Panc1 (cell line): ENCODE measurements at regions not wholly inside any gene's neighbourhood (a gene's known extent, or its start where the extent isn't known, plus 50 kb on each side); places are given as distances from the start of the nearest gene placed in this dataset.
"Not testable (repeated sequence)": the region's sequence is repeated elsewhere in the genome, so short reads cannot be mapped to it uniquely, and the experiment has no call there.

Experiments
- ATAC-seq: fragments of 200-7000 bp; cut with Tn5 transposase; 2 replicates; pipeline ENCODE4 v1.9.1; 2020; ENCODE audit warnings: mild to moderate bottlenecking, moderate library complexity
- BruUV-seq: library from RNA; stranded (reverse); fragments of 400-500 nt; replicated peaks from 2 replicates; lab custom pipeline; 2021; lab: Mats Ljungman, UMichigan
- CTCF ChIA-PET: fragments of 300-600 bp; sonication (Branson Sonifier 250); formaldehyde crosslinking; loops from one replicate; lab custom pipeline; 2022; ENCODE audit warnings: antibody characterized with exemption; lab: Charles Lee
- POLR2A ChIA-PET: fragments of 300-600 bp; sonication (Branson Sonifier 250); formaldehyde crosslinking; loops from one replicate; lab custom pipeline; 2022; ENCODE audit warnings: antibody characterized with exemption; lab: Charles Lee
- DNase-seq: peaks from one replicate; pipeline ENCODE4 v3.0.0-alpha.2; 2010; ENCODE audit warnings: low read depth, low spot score
- H3K27ac ChIP-seq: 2 replicates; pipeline ENCODE4 v1.5.1; 2011; ENCODE audit warnings: mild to moderate bottlenecking, low read length, inconsistent platforms
- H3K27me3 ChIP-seq: fragments of 200-500 bp; sonication (Bioruptor generic); 2 replicates; pipeline ENCODE4 v1.6.0; 2014; ENCODE audit warnings: low read length, inconsistent platforms; ENCODE audit not compliant: control insufficient read depth, insufficient read depth
- H3K36me3 ChIP-seq: fragments of 200-500 bp; sonication (Bioruptor generic); 2 replicates; pipeline ENCODE4 v1.5.1; 2014; ENCODE audit warnings: inconsistent platforms, mild to moderate bottlenecking, low read length, moderate library complexity; ENCODE audit not compliant: control insufficient read depth, insufficient read depth
- H3K4me1 ChIP-seq: 2 replicates; pipeline ENCODE4 v1.5.1; 2011; ENCODE audit warnings: inconsistent platforms, mild to moderate bottlenecking, low read length, moderate library complexity; ENCODE audit not compliant: control insufficient read depth, insufficient read depth
- H3K4me3 ChIP-seq, 2 experiments: 2 replicates each; pipeline ENCODE4 v1.5.1; 2011 to 2012; ENCODE audit warnings: low read depth in 2 of 2, low read length in 2 of 2, mild to moderate bottlenecking in 2 of 2, inconsistent platforms in 1 of 2, moderate library complexity in 1 of 2
- H3K9me3 ChIP-seq: fragments of 200-500 bp; sonication (Bioruptor generic); 2 replicates; pipeline ENCODE4 v1.5.1; 2014; ENCODE audit warnings: low read depth, mild to moderate bottlenecking, inconsistent platforms, low read length, moderate library complexity; ENCODE audit not compliant: control insufficient read depth, insufficient read depth
- POLR2AphosphoS5 ChIP-seq: IDR thresholded peaks from 2 replicates; pipeline ENCODE4 v1.6.1; 2012; ENCODE audit warnings: mild to moderate bottlenecking, low read depth, low read length, moderate library complexity
- SIN3A ChIP-seq: IDR thresholded peaks from 2 replicates; pipeline ENCODE4 v1.6.1; 2012; ENCODE audit warnings: low read depth, mild to moderate bottlenecking, low read length, moderate library complexity, borderline replicate concordance; ENCODE audit not compliant: insufficient read depth
- TCF7L2 ChIP-seq: IDR thresholded peaks from 2 replicates; pipeline ENCODE4 v1.6.1; 2011; ENCODE audit warnings: mild to moderate bottlenecking, low read depth, low read length, inconsistent platforms
- in situ Hi-C: cut with HindIII; loops from 2 replicates; pipeline ENCODE4 v1.10.0; 2016; ENCODE audit warnings: low sequenced_read_pairs, low pct_unique_long_range_greater_than_20kb
- intact Hi-C: fragments of 100-400 bp; cut with micrococcal nuclease; formaldehyde crosslinking; loops from one replicate; pipeline ENCODE4 v1.10.0; 2022; ENCODE audit not compliant: unreplicated experiment
- TF ChIP-seq, protein P1 (sequence below): fragments of 450-650 bp; IDR thresholded peaks from 2 replicates; pipeline ENCODE4 v1.5.1; 2017; ENCODE audit warnings: mild to moderate bottlenecking
- TF ChIP-seq, protein P2 (sequence below), 2 experiments: IDR thresholded peaks; 2 replicates each; pipeline ENCODE4 v1.6.1; 2011 to 2012; ENCODE audit warnings: low read depth in 2 of 2, control low read depth in 1 of 2, low read length in 1 of 2, mild to moderate bottlenecking in 1 of 2, moderate library complexity in 1 of 2; ENCODE audit not compliant: insufficient read depth in 1 of 2

DNA sequence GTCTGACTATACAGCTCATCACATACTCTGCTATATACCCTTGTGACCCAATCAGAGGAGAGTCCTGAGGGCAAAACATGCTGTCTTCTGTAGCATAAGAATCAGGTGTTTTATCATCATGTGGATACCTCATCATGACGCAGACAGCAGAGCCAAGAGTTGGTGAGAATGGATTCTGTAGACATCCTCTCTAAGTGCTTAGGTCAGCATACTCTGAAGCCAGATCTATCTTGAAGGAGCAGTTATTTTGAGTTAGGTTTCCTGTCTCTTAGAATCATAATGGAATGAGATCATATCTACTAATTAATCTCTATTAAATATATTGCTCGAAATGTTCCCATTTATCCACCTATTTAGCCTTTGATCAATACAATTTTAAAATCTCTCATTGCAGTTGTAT lies 190.2 kb upstream of the KCNH7 start:
- no peak overlapping the region for H3K27ac ChIP-seq
- H3K27me3 ChIP-seq = no peaks in the 10 kb centered on the region
- intact Hi-C loops (no loop called here), in situ Hi-C loops (no loop called here)
- no peaks in the 10 kb centered on the region for H3K36me3 ChIP-seq
- CTCF ChIA-PET = no interaction called here
- no peak for ATAC-seq
- no TSS peak for BruUV-seq
- POLR2A ChIA-PET = no interaction called here
- no peak overlapping the region for H3K4me3 ChIP-seq
- TF ChIP-seq POLR2AphosphoS5 (no peak), TCF7L2 (no peak), SIN3A (no peak)
- TF ChIP-seq, protein P1, sequence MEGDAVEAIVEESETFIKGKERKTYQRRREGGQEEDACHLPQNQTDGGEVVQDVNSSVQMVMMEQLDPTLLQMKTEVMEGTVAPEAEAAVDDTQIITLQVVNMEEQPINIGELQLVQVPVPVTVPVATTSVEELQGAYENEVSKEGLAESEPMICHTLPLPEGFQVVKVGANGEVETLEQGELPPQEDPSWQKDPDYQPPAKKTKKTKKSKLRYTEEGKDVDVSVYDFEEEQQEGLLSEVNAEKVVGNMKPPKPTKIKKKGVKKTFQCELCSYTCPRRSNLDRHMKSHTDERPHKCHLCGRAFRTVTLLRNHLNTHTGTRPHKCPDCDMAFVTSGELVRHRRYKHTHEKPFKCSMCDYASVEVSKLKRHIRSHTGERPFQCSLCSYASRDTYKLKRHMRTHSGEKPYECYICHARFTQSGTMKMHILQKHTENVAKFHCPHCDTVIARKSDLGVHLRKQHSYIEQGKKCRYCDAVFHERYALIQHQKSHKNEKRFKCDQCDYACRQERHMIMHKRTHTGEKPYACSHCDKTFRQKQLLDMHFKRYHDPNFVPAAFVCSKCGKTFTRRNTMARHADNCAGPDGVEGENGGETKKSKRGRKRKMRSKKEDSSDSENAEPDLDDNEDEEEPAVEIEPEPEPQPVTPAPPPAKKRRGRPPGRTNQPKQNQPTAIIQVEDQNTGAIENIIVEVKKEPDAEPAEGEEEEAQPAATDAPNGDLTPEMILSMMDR = no peak
- TF ChIP-seq, protein P2, sequence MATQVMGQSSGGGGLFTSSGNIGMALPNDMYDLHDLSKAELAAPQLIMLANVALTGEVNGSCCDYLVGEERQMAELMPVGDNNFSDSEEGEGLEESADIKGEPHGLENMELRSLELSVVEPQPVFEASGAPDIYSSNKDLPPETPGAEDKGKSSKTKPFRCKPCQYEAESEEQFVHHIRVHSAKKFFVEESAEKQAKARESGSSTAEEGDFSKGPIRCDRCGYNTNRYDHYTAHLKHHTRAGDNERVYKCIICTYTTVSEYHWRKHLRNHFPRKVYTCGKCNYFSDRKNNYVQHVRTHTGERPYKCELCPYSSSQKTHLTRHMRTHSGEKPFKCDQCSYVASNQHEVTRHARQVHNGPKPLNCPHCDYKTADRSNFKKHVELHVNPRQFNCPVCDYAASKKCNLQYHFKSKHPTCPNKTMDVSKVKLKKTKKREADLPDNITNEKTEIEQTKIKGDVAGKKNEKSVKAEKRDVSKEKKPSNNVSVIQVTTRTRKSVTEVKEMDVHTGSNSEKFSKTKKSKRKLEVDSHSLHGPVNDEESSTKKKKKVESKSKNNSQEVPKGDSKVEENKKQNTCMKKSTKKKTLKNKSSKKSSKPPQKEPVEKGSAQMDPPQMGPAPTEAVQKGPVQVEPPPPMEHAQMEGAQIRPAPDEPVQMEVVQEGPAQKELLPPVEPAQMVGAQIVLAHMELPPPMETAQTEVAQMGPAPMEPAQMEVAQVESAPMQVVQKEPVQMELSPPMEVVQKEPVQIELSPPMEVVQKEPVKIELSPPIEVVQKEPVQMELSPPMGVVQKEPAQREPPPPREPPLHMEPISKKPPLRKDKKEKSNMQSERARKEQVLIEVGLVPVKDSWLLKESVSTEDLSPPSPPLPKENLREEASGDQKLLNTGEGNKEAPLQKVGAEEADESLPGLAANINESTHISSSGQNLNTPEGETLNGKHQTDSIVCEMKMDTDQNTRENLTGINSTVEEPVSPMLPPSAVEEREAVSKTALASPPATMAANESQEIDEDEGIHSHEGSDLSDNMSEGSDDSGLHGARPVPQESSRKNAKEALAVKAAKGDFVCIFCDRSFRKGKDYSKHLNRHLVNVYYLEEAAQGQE (IDR thresholded peaks at IDR 0.05; ENCODE audit: insufficient read depth in 1 of 2, low read depth in 2 of 2, low read length in 1 of 2) = no peak
- no peak for DNase-seq
- no peaks in the 10 kb centered on the region for H3K9me3 ChIP-seq
- H3K4me1 ChIP-seq = no peaks in the 10 kb centered on the region

DNA sequence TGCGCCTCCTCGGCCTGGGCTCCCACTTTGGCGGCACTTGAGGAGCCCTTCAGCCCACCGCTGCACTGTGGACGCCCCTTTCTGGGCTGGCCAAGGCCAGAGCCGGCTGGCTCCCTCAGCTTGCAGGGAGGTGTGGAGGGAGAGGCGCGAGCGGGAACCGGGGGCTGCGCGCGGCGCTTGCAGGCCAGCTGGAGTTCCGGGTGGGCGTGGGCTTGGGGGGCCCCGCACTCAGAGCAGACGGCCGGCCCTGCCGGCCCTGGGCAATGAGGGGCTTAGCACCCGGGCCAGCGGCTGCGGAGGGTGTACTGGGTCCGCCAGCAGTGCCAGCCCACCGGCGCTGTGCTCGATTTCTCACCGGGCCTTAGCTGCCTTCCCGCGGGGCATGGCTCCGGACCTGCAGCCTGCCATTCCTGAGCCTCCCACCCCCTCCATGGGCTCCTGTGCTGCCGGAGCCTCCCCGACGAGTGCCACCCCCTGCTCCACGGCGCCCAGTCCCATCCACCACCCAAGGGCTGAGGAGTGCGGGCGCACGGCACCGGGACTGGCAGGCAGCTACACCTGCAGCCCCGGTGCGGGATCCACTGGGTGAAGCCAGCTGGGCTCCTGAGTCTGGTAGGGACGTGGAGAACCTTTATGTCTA lies 187.7 kb upstream of the KCNH7 start:
- H3K4me3 ChIP-seq, H3K27ac ChIP-seq, H3K4me1 ChIP-seq, intact Hi-C loops, H3K27me3 ChIP-seq, DNase-seq, CTCF ChIA-PET, H3K9me3 ChIP-seq, in situ Hi-C loops, ATAC-seq, BruUV-seq, H3K36me3 ChIP-seq, POLR2A ChIA-PET: not testable (repeated sequence)

DNA sequence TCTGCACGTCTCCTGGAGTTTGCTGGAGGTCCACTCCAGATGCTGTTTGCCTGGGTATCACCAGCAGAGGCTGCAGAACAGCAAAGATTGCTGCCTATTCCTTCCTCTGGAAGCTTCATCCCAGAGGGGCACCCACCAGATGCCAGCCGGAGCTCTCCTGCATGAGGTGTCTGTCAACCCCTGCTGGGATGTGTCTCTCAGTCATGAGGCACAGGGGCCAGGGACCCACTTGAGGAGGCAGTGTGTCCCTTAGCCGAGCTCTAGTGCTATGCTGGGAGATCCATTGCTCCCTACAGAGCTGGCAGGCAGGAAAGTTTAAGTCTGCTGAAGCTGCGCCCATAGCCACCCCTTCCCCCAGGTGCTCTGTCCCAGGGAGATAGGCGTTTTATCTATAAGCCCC lies 178.3 kb upstream of the KCNH7 start:
- H3K4me1 ChIP-seq, H3K9me3 ChIP-seq, POLR2A ChIA-PET, CTCF ChIA-PET, H3K27me3 ChIP-seq, intact Hi-C loops, ATAC-seq, BruUV-seq, H3K36me3 ChIP-seq, H3K27ac ChIP-seq, DNase-seq, H3K4me3 ChIP-seq, in situ Hi-C loops: not testable (repeated sequence)
